ENCODE measurements at regions not wholly inside any gene's neighbourhood (a gene's known extent, or its start where the extent isn't known, plus 50 kb on each side); places are given as distances from the start of the nearest gene placed in this dataset.

- Histone ChIP-seq H2BK120ac (ENCODE audit: low read depth, low read length) (no peak overlapping the region), H3K9me3 (ENCODE audit: control insufficient read depth, insufficient read depth, low read length) (no peaks in the 10 kb centered on the region), H4K20me1 (ENCODE audit: insufficient read depth, low read length) (no peaks in the 10 kb centered on the region), H4K8ac (ENCODE audit: low read depth in 2 of 2, low read length in 2 of 2) (no peak overlapping the region), H3K23ac (ENCODE audit: low read depth, low read length) (no peak overlapping the region), H4K91ac (ENCODE audit: insufficient read depth, low read depth, low read length) (no peak overlapping the region), H2BK15ac (ENCODE audit: low read depth, low read length) (no peak overlapping the region), H2BK20ac (ENCODE audit: low read depth, low read length) (no peak overlapping the region), H3K4me2 (ENCODE audit: low read depth, low read length) (no peak overlapping the region), H3K79me1 (ENCODE audit: low read depth in 1 of 2, low read length in 2 of 2) (no peaks in the 10 kb centered on the region), H3K9me1 (ENCODE audit: insufficient read depth, low read length) (no peaks in the 10 kb centered on the region), H4K5ac (ENCODE audit: low read depth, low read length) (no peak overlapping the region), H3K36me3 (ENCODE audit: control insufficient read depth, insufficient read depth, low read length) (no peaks in the 10 kb centered on the region), H2AK5ac (ENCODE audit: low read depth, low read length) (no peak overlapping the region), H2BK5ac (ENCODE audit: low read depth, low read length, poor library complexity, severe bottlenecking) (no peak overlapping the region), H3K4ac (ENCODE audit: low read depth, low read length) (no peak overlapping the region), H2AFZ (replicated peaks; ENCODE audit: low read length, poor library complexity) (no peak overlapping the region), H3K27me3 (ENCODE audit: control insufficient read depth, insufficient read depth, low read length) (no peaks in the 10 kb centered on the region), H3K14ac (replicated peaks; ENCODE audit: low read depth, low read length) (no peak overlapping the region), H3K27ac (ENCODE audit: insufficient read depth, low read length) (no peak overlapping the region), H3K4me1 (ENCODE audit: control insufficient read depth, insufficient read depth, low read length) (no peaks in the 10 kb centered on the region), H3K4me3 (ENCODE audit: insufficient read depth, low read depth, low read length) (no peak overlapping the region), H3K56ac (ENCODE audit: extremely low read depth, insufficient read depth, low read length) (no peak overlapping the region), H3K18ac (ENCODE audit: low read depth, low read length) (no peak overlapping the region), H3K9ac (ENCODE audit: low read depth, low read length) (no peak overlapping the region), H2AK9ac (replicated peaks; ENCODE audit: low read depth, low read length, poor library complexity) (no peak overlapping the region)
- in situ Hi-C loops (cut with MboI; ENCODE audit: low sequenced_read_pairs) (loop anchor here (25.0 kb wide), 1 partner anchor 1988 kb away; no protein-coding TSS in a partner anchor), dilution Hi-C loops (cut with HindIII; ENCODE audit: low sequenced_read_pairs, unreplicated experiment) (no loop called here), intact Hi-C loops (cut with micrococcal nuclease) (loop anchor here (10.0 kb wide), 1 partner anchor 735 kb away; no protein-coding TSS in a partner anchor)
- DNase-seq (no peak), ATAC-seq (ENCODE audit: low read depth) (no peak)
- CTCF ChIA-PET, result no interaction called here
- no peak for TF ChIP-seq MAZ (IDR thresholded peaks at IDR 0.05; ENCODE audit: borderline replicate concordance, low read depth, low read length)
- TF ChIP-seq FOS (IDR thresholded peaks at IDR 0.05; ENCODE audit: low read depth, low read length), result no peak
- TF ChIP-seq POLR2A (IDR thresholded peaks at IDR 0.05; ENCODE audit: low read depth, low read length), result no peak
- TF ChIP-seq MAFK (IDR thresholded peaks at IDR 0.05; ENCODE audit: low read depth, low read length), result no peak
- TF ChIP-seq CHD1 (IDR thresholded peaks at IDR 0.05; ENCODE audit: low read depth, low read length), result no peak
- no peak for TF ChIP-seq NFE2L2 (IDR thresholded peaks at IDR 0.05; ENCODE audit: low read depth, low read length)
- no peak for TF ChIP-seq MXI1 (IDR thresholded peaks at IDR 0.05; ENCODE audit: borderline replicate concordance, low read depth, low read length)
- TF ChIP-seq ELK1 (IDR thresholded peaks at IDR 0.05; ENCODE audit: borderline replicate concordance, low read depth, low read length), result no peak
- no peak for TF ChIP-seq RCOR1 (IDR thresholded peaks at IDR 0.05; ENCODE audit: insufficient replicate concordance, low read length)
- TF ChIP-seq RAD21 (IDR thresholded peaks at IDR 0.05; ENCODE audit: low read length), result no peak
- no peak for TF ChIP-seq USF2 (IDR thresholded peaks at IDR 0.05; ENCODE audit: low read depth, low read length)
- TF ChIP-seq BHLHE40 (IDR thresholded peaks at IDR 0.05; ENCODE audit: low read depth, low read length), result no peak
- TF ChIP-seq RFX5 (IDR thresholded peaks at IDR 0.05; ENCODE audit: low read depth, low read length), result no peak
- TF ChIP-seq SMC3 (IDR thresholded peaks at IDR 0.05; ENCODE audit: low read depth, low read length), result no peak
- POLR2A ChIA-PET (ENCODE audit: unreplicated experiment), result no interaction called here
- no CpG with 5 or more reads among the region's 1 CpG for WGBS, 2 experiments (ENCODE audit: extremely low coverage in 2 of 2, insufficient read length in 1 of 2)
- BruUV-seq (replicated peaks), result no TSS peak
Observed at GRCh38 chr5:119949426-119949999, 320.2 kb downstream of the FAM170A start.
